SK-N-SH (cell line): ENCODE measurements at regions not wholly inside any gene's neighbourhood (a gene's known extent, or its start where the extent isn't known, plus 50 kb on each side); places are given as distances from the start of the nearest gene placed in this dataset.

Source experiments
- EP300 ChIP-seq, 2 experiments: IDR thresholded peaks; 2 replicates each; pipeline versions ENCODE4 v1.4.0 to v1.6.1; 2012; ENCODE audit warnings: borderline replicate concordance in 1 of 2, low read depth in 1 of 2, low read length in 1 of 2
- FOXJ3 ChIP-seq: sonication (generic); formaldehyde crosslinking; IDR thresholded peaks from 2 replicates; pipeline ENCODE4 v1.5.1; 2020; ENCODE audit warnings: mild to moderate bottlenecking, missing genetic modification reagents
- MEF2A ChIP-seq: IDR thresholded peaks from 2 replicates; pipeline ENCODE4 v1.4.0; 2012; ENCODE audit warnings: low read depth, borderline replicate concordance
- MXI1 ChIP-seq: IDR thresholded peaks from 2 replicates; pipeline ENCODE4 v1.6.1; 2012; ENCODE audit warnings: mild to moderate bottlenecking, low read depth, low read length, improper control_type of control experiment
- POLR2AphosphoS5 ChIP-seq: IDR thresholded peaks from 2 replicates; pipeline ENCODE4 v1.6.1; 2012; ENCODE audit warnings: low read depth, low read length
- TAF1 ChIP-seq: IDR thresholded peaks from 2 replicates; pipeline ENCODE4 v1.6.1; 2012; ENCODE audit warnings: low read depth, mild to moderate bottlenecking, low read length, moderate library complexity, borderline replicate concordance
- TF ChIP-seq, protein P1 (sequence below): fragments of 200-600 bp; sonication (generic); IDR thresholded peaks from 2 replicates; pipeline ENCODE4 v1.6.1; 2017; ENCODE audit warnings: antibody characterized with exemption, mild to moderate bottlenecking, moderate library complexity
- TF ChIP-seq, protein P2 (sequence below): IDR thresholded peaks from 2 replicates; pipeline ENCODE4; 2012
- TF ChIP-seq, protein P3 (sequence below): IDR thresholded peaks from 2 replicates; pipeline ENCODE4 v1.4.0; 2012; ENCODE audit warnings: low read depth, borderline replicate concordance
- TF ChIP-seq, protein P4 (sequence below): IDR thresholded peaks from 2 replicates; pipeline ENCODE4 v1.6.1; 2012; ENCODE audit warnings: mild to moderate bottlenecking, low read depth, low read length, moderate library complexity

DNA sequence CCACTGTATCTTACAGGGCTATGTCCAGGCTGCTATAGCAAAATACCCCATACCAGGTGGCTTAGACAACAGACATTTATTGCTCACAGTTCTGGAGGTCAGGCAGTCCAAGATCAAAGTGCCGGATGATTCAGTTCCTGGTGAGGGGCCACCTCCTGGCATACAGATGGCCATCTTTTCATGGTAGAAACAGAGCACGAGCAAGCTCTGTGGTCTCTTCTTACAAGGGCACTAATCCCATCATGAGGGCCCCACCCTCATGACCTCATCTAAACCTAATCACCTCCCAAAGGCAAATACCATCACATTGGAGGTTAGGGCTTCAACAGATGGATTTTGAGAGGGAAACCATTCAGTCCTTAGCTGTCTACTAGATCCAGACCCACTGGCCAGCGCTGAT is 117.4 kb upstream of the NECTIN1 start:
- TF ChIP-seq, protein P1, sequence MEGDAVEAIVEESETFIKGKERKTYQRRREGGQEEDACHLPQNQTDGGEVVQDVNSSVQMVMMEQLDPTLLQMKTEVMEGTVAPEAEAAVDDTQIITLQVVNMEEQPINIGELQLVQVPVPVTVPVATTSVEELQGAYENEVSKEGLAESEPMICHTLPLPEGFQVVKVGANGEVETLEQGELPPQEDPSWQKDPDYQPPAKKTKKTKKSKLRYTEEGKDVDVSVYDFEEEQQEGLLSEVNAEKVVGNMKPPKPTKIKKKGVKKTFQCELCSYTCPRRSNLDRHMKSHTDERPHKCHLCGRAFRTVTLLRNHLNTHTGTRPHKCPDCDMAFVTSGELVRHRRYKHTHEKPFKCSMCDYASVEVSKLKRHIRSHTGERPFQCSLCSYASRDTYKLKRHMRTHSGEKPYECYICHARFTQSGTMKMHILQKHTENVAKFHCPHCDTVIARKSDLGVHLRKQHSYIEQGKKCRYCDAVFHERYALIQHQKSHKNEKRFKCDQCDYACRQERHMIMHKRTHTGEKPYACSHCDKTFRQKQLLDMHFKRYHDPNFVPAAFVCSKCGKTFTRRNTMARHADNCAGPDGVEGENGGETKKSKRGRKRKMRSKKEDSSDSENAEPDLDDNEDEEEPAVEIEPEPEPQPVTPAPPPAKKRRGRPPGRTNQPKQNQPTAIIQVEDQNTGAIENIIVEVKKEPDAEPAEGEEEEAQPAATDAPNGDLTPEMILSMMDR, result no peak
- TF ChIP-seq EP300 (IDR thresholded peaks at IDR 0.05; ENCODE audit: borderline replicate concordance in 1 of 2, low read depth in 1 of 2, low read length in 1 of 2), result no peak
- no peak for TF ChIP-seq POLR2AphosphoS5
- TF ChIP-seq, protein P2, sequence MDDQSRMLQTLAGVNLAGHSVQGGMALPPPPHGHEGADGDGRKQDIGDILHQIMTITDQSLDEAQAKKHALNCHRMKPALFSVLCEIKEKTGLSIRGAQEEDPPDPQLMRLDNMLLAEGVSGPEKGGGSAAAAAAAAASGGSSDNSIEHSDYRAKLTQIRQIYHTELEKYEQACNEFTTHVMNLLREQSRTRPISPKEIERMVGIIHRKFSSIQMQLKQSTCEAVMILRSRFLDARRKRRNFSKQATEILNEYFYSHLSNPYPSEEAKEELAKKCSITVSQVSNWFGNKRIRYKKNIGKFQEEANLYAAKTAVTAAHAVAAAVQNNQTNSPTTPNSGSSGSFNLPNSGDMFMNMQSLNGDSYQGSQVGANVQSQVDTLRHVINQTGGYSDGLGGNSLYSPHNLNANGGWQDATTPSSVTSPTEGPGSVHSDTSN, result no peak
- TF ChIP-seq, protein P3, sequence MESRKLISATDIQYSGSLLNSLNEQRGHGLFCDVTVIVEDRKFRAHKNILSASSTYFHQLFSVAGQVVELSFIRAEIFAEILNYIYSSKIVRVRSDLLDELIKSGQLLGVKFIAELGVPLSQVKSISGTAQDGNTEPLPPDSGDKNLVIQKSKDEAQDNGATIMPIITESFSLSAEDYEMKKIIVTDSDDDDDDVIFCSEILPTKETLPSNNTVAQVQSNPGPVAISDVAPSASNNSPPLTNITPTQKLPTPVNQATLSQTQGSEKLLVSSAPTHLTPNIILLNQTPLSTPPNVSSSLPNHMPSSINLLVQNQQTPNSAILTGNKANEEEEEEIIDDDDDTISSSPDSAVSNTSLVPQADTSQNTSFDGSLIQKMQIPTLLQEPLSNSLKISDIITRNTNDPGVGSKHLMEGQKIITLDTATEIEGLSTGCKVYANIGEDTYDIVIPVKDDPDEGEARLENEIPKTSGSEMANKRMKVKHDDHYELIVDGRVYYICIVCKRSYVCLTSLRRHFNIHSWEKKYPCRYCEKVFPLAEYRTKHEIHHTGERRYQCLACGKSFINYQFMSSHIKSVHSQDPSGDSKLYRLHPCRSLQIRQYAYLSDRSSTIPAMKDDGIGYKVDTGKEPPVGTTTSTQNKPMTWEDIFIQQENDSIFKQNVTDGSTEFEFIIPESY, result no peak
- no peak for TF ChIP-seq MEF2A
- TF ChIP-seq FOXJ3 (CRISPR knock-in tag), result no peak
- TF ChIP-seq MXI1, result no peak
- TF ChIP-seq TAF1, result no peak
- TF ChIP-seq, protein P4, sequence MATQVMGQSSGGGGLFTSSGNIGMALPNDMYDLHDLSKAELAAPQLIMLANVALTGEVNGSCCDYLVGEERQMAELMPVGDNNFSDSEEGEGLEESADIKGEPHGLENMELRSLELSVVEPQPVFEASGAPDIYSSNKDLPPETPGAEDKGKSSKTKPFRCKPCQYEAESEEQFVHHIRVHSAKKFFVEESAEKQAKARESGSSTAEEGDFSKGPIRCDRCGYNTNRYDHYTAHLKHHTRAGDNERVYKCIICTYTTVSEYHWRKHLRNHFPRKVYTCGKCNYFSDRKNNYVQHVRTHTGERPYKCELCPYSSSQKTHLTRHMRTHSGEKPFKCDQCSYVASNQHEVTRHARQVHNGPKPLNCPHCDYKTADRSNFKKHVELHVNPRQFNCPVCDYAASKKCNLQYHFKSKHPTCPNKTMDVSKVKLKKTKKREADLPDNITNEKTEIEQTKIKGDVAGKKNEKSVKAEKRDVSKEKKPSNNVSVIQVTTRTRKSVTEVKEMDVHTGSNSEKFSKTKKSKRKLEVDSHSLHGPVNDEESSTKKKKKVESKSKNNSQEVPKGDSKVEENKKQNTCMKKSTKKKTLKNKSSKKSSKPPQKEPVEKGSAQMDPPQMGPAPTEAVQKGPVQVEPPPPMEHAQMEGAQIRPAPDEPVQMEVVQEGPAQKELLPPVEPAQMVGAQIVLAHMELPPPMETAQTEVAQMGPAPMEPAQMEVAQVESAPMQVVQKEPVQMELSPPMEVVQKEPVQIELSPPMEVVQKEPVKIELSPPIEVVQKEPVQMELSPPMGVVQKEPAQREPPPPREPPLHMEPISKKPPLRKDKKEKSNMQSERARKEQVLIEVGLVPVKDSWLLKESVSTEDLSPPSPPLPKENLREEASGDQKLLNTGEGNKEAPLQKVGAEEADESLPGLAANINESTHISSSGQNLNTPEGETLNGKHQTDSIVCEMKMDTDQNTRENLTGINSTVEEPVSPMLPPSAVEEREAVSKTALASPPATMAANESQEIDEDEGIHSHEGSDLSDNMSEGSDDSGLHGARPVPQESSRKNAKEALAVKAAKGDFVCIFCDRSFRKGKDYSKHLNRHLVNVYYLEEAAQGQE, result no peak
